Upper lobe of left lung (tissue), 4 donors: ENCODE measurements at regions not wholly inside any gene's neighbourhood (a gene's known extent, or its start where the extent isn't known, plus 50 kb on each side); places are given as distances from the start of the nearest gene placed in this dataset.

Experiments
- CTCF ChIP-seq, 6 experiments: fragments of 450-650 bp in 4 of 6; fragments of 200-600 bp in 2 of 6; sonication (generic) in 2 of 6; IDR thresholded peaks; one replicate each; pipeline ENCODE4 v1.5.1; 2016 to 2019; ENCODE audit warnings: antibody characterized with exemption in 6 of 6
- EP300 ChIP-seq, 4 donors: sonication (generic); formaldehyde crosslinking; IDR thresholded peaks; one replicate each; pipeline ENCODE4 v1.5.1; 2017; ENCODE audit warnings: antibody characterized with exemption in 4 of 4, control low read depth in 2 of 4
- POLR2A ChIP-seq, 4 donors: fragments of 450-650 bp; IDR thresholded peaks; one replicate each; pipeline ENCODE4 v1.5.1; 2016 to 2017; ENCODE audit warnings: antibody characterized with exemption in 4 of 4, mild to moderate bottlenecking in 2 of 4

- no peak for TF ChIP-seq CTCF (IDR thresholded peaks at IDR 0.05)
- no peak for TF ChIP-seq POLR2A (IDR thresholded peaks at IDR 0.05)
- no peak for TF ChIP-seq EP300 (IDR thresholded peaks at IDR 0.05)
Observed at GRCh38 chr21:17032141-17032655, 480.6 kb upstream of the CXADR start.
